ENCODE measurements at regions not wholly inside any gene's neighbourhood (a gene's known extent, or its start where the extent isn't known, plus 50 kb on each side); places are given as distances from the start of the nearest gene placed in this dataset.
A peak's percentile ranks its signal among the peaks of the same experiment; 100 is the strongest.
"Not testable (repeated sequence)": the region's sequence is repeated elsewhere in the genome, so short reads cannot be mapped to it uniquely, and the experiment has no call there.

DNA sequence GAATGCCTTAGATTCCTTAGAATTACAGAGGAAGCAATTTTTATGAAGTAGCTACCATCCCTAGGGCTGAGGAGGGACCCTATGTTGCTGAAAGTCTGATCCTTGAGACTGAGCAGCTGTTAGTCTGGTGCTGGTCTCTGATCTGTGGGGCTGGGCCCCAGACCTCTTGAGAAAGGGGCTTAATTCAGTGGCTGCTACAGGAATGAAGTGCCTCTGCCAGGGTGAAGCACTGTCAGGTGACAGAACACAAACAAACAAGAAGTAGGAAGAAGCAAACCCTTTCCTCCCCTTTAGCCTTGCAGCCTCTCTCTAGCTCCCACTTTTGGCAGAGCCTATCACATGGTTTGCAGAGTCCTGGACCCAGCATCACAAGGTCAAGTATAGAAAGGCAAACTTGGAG lies 64.0 kb upstream of the STC2 start:
- peak; percentile 20 for TF ChIP-seq SETDB1 (IDR thresholded peaks at IDR 0.05; ENCODE audit: insufficient read length, low read length)
- no peak for TF ChIP-seq ZNF624 (tag by site-specific recombination; IDR thresholded peaks at IDR 0.05)
- Histone ChIP-seq H3K4me1 (ENCODE audit: control insufficient read depth, insufficient read depth, low read length) (no peaks in the 10 kb centered on the region), H3K4me3 (ENCODE audit: low read depth, low read length) (no peak overlapping the region), H3K9me3 (ENCODE audit: control insufficient read depth, insufficient read depth, low read depth, low read length) (no peaks in the 10 kb centered on the region), H3K27ac (ENCODE audit: extremely low read depth, low read depth, low read length) (no peak overlapping the region), H3K36me3 (ENCODE audit: control insufficient read depth in 2 of 2, insufficient read depth in 1 of 2, low read length in 2 of 2) (no peaks in the 10 kb centered on the region)
- ChIA-PET CTCF (no interaction called here), POLR2A (no interaction called here)

DNA sequence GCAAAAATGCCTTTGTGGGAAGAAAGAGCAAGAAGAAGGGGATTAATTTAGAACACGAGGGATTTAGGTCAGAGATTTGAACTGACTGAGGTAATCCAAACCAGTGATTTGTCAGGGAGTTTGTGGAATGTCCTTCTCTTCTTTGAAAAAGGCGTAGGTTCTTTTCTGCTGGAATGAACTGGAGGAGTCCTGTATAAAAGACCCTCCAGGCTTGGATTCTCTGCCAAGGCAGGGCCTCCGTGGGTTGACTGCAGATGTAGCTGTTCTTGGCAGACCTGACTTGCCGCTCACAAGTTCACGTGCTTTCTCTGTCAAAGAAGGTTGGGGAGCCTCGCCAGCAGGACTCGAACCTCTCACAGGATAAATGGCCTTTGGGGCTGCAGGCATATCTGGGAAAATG lies 62.8 kb upstream of the STC2 start:
- ChIA-PET POLR2A (no interaction called here), CTCF (interaction anchor here (0.7 kb wide), 1 partner anchor 903 kb away, joined by 3 read pairs; no protein-coding TSS in a partner anchor)
- Histone ChIP-seq H3K4me1 (ENCODE audit: control insufficient read depth, insufficient read depth, low read length) (no peaks in the 10 kb centered on the region), H3K36me3 (ENCODE audit: control insufficient read depth in 2 of 2, insufficient read depth in 1 of 2, low read length in 2 of 2) (no peaks in the 10 kb centered on the region), H3K27ac (ENCODE audit: extremely low read depth, low read depth, low read length) (no peak overlapping the region), H3K9me3 (ENCODE audit: control insufficient read depth, insufficient read depth, low read depth, low read length) (no peaks in the 10 kb centered on the region), H3K4me3 (ENCODE audit: low read depth, low read length) (no peak overlapping the region)
- TF ChIP-seq ZNF140 (tag by site-specific recombination; IDR thresholded peaks at IDR 0.05) (no peak), ZNF292 (tag by site-specific recombination; IDR thresholded peaks at IDR 0.05; ENCODE audit: borderline replicate concordance, low read depth) (no peak), ZBTB21 (tag by site-specific recombination; IDR thresholded peaks at IDR 0.05) (no peak), ZNF2 (tag by site-specific recombination; IDR thresholded peaks at IDR 0.05) (no peak), ZNF514 (tag by site-specific recombination; IDR thresholded peaks at IDR 0.05) (no peak), ZNF214 (tag by site-specific recombination; IDR thresholded peaks at IDR 0.05; ENCODE audit: borderline replicate concordance) (no peak), ZFHX2 (tag by site-specific recombination; conservative IDR thresholded peaks at IDR 0.05) (no peak), ZBTB8A (tag by site-specific recombination; IDR thresholded peaks at IDR 0.05) (no peak), ZNF112 (tag by site-specific recombination; IDR thresholded peaks at IDR 0.05) (no peak), ZNF404 (tag by site-specific recombination; IDR thresholded peaks at IDR 0.05) (no peak), ZNF626 (tag by site-specific recombination; IDR thresholded peaks at IDR 0.05) (no peak), ZNF600 (tag by site-specific recombination; IDR thresholded peaks at IDR 0.05) (no peak), ZNF621 (tag by site-specific recombination; IDR thresholded peaks at IDR 0.05) (no peak), YY1 (tag by site-specific recombination; IDR thresholded peaks at IDR 0.05) (no peak)
- TF ChIP-seq, protein P1, sequence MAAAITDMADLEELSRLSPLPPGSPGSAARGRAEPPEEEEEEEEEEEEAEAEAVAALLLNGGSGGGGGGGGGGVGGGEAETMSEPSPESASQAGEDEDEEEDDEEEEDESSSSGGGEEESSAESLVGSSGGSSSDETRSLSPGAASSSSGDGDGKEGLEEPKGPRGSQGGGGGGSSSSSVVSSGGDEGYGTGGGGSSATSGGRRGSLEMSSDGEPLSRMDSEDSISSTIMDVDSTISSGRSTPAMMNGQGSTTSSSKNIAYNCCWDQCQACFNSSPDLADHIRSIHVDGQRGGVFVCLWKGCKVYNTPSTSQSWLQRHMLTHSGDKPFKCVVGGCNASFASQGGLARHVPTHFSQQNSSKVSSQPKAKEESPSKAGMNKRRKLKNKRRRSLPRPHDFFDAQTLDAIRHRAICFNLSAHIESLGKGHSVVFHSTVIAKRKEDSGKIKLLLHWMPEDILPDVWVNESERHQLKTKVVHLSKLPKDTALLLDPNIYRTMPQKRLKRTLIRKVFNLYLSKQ (tag by site-specific recombination; IDR thresholded peaks at IDR 0.05; ENCODE audit: borderline replicate concordance): no peak
- TF ChIP-seq, protein P2, sequence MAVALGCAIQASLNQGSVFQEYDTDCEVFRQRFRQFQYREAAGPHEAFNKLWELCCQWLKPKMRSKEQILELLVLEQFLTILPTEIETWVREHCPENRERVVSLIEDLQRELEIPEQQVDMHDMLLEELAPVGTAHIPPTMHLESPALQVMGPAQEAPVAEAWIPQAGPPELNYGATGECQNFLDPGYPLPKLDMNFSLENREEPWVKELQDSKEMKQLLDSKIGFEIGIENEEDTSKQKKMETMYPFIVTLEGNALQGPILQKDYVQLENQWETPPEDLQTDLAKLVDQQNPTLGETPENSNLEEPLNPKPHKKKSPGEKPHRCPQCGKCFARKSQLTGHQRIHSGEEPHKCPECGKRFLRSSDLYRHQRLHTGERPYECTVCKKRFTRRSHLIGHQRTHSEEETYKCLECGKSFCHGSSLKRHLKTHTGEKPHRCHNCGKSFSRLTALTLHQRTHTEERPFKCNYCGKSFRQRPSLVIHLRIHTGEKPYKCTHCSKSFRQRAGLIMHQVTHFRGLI (tag by site-specific recombination; IDR thresholded peaks at IDR 0.05): no peak
- TF ChIP-seq, protein P3, sequence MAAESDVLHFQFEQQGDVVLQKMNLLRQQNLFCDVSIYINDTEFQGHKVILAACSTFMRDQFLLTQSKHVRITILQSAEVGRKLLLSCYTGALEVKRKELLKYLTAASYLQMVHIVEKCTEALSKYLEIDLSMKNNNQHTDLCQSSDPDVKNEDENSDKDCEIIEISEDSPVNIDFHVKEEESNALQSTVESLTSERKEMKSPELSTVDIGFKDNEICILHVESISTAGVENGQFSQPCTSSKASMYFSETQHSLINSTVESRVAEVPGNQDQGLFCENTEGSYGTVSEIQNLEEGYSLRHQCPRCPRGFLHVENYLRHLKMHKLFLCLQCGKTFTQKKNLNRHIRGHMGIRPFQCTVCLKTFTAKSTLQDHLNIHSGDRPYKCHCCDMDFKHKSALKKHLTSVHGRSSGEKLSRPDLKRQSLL (tag by site-specific recombination; IDR thresholded peaks at IDR 0.05): no peak

DNA sequence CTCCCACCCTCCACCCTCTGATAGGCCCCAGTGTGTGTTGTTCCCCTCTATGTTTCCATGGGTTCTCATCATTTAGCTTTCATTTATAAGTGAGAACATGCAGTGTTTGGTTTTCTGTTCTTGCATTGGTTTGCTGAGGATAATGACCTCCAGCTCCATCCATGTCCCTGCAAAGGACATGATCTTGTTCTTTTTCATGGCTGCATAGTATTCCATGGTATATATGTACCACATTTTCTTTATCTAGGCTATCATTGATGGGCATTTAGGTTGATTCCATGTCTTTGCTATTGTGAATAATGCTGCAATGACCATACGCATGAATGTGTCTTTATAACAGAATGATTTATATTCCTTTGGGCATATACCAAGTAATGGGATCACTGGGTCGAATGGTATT lies 59.1 kb upstream of the STC2 start:
- H3K4me1 ChIP-seq (ENCODE audit: control insufficient read depth, insufficient read depth, low read length); H3K27ac ChIP-seq (ENCODE audit: extremely low read depth, low read depth, low read length); H3K9me3 ChIP-seq (ENCODE audit: control insufficient read depth, insufficient read depth, low read depth, low read length); CTCF ChIA-PET; POLR2A ChIA-PET; H3K4me3 ChIP-seq (ENCODE audit: low read depth, low read length); H3K36me3 ChIP-seq (ENCODE audit: control insufficient read depth in 2 of 2, insufficient read depth in 1 of 2, low read length in 2 of 2): not testable (repeated sequence)
- peak; percentile 96 for TF ChIP-seq ZNF146 (tag by site-specific recombination; IDR thresholded peaks at IDR 0.05)
